ENCODE measurements at regions not wholly inside any gene's neighbourhood (a gene's known extent, or its start where the extent isn't known, plus 50 kb on each side); places are given as distances from the start of the nearest gene placed in this dataset.

- no peak for DNase-seq
Observed at GRCh38 chr1:213375002-213375401, 324.0 kb downstream of the RPS6KC1 start.

GRCh38 chr1:213376862-213377372 lies 325.9 kb downstream of the RPS6KC1 start:
- DNase-seq, result no peak

GRCh38 chr1:213380865-213381264 lies 329.8 kb downstream of the RPS6KC1 start:
- DNase-seq, result no peak

GRCh38 chr1:213381572-213382084 lies 330.6 kb downstream of the RPS6KC1 start:
- no peak for DNase-seq

GRCh38 chr1:213383465-213383864 lies 332.4 kb downstream of the RPS6KC1 start:
- no peak for DNase-seq

GRCh38 chr1:213385201-213385600 lies 334.2 kb downstream of the RPS6KC1 start:
- DNase-seq, result no peak

- no peak for DNase-seq
Observed at GRCh38 chr1:213385806-213386324, 334.8 kb downstream of the RPS6KC1 start.

GRCh38 chr1:213387380-213388015 lies 336.5 kb downstream of the RPS6KC1 start:
- no peak for DNase-seq

GRCh38 chr1:213388199-213388598 lies 337.2 kb downstream of the RPS6KC1 start:
- DNase-seq, result no peak

- no peak for DNase-seq
Observed at GRCh38 chr1:213389061-213389581, 338.1 kb downstream of the RPS6KC1 start.

GRCh38 chr1:213391445-213391844 lies 340.4 kb downstream of the RPS6KC1 start:
- no peak for DNase-seq

GRCh38 chr1:213393860-213394259 lies 342.8 kb downstream of the RPS6KC1 start:
- no peak for DNase-seq

GRCh38 chr1:213394837-213395236 lies 343.8 kb downstream of the RPS6KC1 start:
- no peak for DNase-seq

- DNase-seq, result no peak
Observed at GRCh38 chr1:213397638-213398037, 346.6 kb downstream of the RPS6KC1 start.

- no peak for DNase-seq
Observed at GRCh38 chr1:213399695-213400094, 348.7 kb downstream of the RPS6KC1 start.

- no peak for DNase-seq
Observed at GRCh38 chr1:213409208-213409631, 358.2 kb downstream of the RPS6KC1 start.

GRCh38 chr1:213409971-213410370 lies 358.9 kb downstream of the RPS6KC1 start:
- no peak for DNase-seq

- no peak for DNase-seq
Observed at GRCh38 chr1:213414346-213414745, 363.3 kb downstream of the RPS6KC1 start.

- DNase-seq, result no peak
Observed at GRCh38 chr1:213414911-213415310, 363.9 kb downstream of the RPS6KC1 start.

- no peak for DNase-seq
Observed at GRCh38 chr1:213415691-213416380, 364.8 kb downstream of the RPS6KC1 start.

- DNase-seq, result no peak
Observed at GRCh38 chr1:213416461-213417224, 365.6 kb downstream of the RPS6KC1 start.

GRCh38 chr1:213417225-213417820 lies 366.3 kb downstream of the RPS6KC1 start:
- DNase-seq, result no peak
